ENCODE measurements at regions not wholly inside any gene's neighbourhood (a gene's known extent, or its start where the extent isn't known, plus 50 kb on each side); places are given as distances from the start of the nearest gene placed in this dataset.
"Not testable (repeated sequence)": the region's sequence is repeated elsewhere in the genome, so short reads cannot be mapped to it uniquely, and the experiment has no call there.

DNA sequence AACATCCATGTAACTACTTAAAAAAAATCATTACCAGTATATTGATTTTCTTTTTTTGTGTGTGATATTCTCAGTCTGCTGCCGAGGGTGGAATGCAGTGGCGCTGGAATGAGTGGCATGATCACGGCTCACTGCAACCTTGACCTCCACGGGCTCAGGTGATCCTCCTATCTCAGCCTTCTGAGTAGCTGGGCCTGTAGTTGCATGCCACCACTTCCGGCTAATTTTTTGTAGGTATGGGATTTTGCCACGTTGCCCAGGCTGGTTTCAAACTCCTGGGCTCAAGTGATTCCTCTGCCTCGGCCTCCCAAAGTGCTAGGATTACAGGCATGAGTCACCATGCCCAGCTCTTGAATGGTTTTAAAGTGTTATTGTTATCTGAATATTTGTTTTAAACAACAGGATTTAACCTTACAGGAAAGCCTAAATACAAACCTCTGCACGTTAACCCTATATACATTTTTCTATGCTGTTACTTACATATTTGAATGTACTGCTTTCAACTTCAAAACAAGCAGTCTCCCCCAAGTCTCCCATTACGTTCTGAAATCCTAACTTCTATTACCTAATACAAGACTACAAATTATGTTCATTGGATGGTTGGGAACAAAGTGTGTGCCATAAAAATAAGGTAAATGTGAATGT lies 61.7 kb downstream of the KPNA2 start:
- no peak for DNase-seq

DNA sequence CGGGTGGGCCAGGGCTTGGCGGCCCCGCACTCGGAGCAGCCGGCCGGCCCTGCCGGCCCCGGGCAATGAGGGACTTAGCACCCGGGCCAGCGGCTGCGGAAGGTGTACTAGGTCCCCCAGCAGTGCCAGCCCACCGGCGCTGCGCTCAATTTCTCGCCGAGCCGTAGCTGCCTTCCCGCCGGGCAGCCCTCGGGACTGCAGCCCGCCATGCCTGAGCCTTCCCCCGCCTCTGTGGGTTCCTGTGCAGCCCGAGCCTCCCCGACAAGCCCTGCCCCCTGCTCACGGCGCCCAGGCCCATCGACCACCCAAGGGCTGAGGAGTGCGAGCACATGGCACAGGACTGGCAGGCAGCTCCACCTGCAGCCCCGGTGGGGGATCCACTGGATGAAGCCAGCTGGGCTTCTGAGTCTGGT lies 63.8 kb downstream of the KPNA2 start:
- not testable (repeated sequence) for DNase-seq

- DNase-seq = no peak
Observed at GRCh38 chr17:68100000-68100641, 64.6 kb downstream of the KPNA2 start.

DNA sequence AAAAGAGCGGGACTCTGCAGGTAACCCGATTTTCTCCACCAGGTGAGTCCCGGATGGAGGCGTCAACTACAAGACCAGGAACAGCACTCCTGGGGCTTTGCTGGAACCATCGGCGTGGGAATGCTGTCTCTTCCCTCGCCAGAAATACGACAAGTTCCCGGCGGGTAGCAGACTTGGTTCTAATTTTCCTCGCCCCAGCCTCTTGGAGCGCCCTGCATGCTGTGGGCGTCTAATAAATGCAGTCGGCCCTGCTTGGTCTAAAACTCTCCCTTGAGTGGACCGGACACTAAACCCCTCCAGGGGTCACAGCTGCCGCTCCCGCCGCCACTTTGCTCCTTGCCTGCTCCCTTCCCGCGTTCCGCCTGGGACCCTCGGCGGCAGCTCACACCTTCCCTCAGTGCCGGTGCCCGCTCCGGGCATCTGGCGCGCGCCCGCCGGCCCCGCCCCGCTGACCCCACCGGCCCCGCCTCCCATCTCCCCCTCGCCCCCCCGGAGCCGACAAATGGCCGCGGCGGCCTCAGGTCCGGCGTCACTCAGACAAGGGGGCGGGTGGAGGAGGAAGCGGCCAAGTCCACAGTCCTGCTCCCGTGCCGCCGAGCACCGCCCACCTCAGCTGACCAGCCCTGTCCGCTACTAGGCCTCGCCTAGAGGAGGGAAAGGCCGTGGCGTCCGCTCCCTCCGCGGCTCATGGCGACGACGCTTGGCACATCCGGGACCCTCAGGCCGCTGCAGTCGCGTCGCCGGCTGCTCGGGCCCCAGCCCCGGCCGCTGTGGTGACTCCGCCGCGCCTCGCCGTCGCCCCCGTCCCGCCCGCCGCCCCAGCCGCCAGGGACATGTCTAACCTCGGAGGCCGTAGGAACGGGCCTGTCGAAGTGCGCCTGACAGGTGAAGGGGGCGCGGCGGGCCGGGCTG lies 65.8 kb downstream of the KPNA2 start:
- peak; percentile 76 for DNase-seq

GRCh38 chr17:68101987-68102314 lies 66.4 kb downstream of the KPNA2 start:
- DNase-seq = no peak

DNA sequence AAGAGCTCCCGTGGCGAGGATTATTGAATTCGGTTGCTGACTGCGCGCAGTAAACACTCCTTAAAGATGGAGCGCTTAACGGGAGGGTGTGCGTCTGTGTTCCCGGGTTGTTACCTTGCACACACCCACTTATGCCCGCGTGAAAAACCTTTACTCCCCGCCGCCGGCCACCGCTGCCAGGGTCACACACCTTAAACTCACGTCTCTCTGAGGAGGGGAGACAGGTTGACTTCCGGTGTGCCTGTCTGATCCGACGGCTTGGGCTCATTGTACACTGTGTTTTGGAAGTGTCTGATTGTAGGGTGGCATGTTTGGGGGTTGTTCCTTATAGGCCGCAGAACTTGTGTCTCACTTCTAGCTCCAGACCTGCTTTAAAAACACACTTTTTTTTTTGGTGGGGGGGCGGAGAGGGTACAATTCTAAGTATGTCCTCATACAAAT lies 66.8 kb downstream of the KPNA2 start:
- DNase-seq = peak; percentile 6

DNA sequence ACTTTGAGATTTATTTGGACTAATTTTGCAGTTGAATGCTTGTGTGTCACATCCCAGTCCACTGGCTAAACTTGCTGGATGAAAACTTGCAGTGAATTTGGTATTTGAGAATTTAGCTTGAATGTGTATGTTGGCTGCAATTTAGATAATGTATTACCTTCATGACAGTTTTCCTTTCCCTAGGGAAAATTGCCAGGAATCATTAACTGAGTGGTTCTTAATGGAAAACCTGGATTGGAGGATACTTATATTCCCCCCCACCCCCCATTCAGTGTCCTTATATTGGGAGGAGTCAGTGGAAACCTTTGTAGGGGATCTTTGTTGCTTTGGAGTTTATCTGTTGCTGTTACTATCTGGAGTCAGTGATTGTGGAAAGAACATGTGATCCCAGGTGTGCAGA lies 67.6 kb downstream of the KPNA2 start:
- DNase-seq = peak; percentile 66

GRCh38 chr17:68106085-68106484 lies 70.5 kb downstream of the KPNA2 start:
- DNase-seq = no peak

DNA sequence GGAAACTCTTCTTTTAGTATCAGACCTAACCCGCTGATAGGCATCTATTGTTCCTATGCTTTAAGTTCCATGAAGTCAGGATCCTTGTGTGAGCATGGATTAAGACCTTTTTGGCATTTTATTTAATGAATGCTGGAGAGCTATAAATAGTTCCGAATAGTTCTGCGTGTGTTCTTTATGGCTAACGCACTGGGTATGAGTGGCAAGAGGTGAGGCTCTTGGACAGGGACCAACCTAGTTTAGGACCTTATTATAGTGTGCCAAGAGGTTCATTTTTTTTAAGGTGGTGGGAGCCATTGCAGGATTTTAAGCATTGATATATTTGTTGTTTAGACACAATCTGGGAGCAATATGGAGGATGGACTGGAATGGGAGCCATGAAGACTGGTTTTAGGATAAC lies 71.8 kb downstream of the KPNA2 start:
- DNase-seq = no peak

GRCh38 chr17:68108313-68109000 lies 72.9 kb downstream of the KPNA2 start:
- DNase-seq = no peak

GRCh38 chr17:68109404-68109803 lies 73.9 kb downstream of the KPNA2 start:
- not testable (repeated sequence) for DNase-seq

- DNase-seq = not testable (repeated sequence)
Observed at GRCh38 chr17:68116211-68116610, 80.7 kb downstream of the KPNA2 start.

- no peak for DNase-seq
Observed at GRCh38 chr17:68122587-68122986, 87.1 kb downstream of the KPNA2 start.

DNA sequence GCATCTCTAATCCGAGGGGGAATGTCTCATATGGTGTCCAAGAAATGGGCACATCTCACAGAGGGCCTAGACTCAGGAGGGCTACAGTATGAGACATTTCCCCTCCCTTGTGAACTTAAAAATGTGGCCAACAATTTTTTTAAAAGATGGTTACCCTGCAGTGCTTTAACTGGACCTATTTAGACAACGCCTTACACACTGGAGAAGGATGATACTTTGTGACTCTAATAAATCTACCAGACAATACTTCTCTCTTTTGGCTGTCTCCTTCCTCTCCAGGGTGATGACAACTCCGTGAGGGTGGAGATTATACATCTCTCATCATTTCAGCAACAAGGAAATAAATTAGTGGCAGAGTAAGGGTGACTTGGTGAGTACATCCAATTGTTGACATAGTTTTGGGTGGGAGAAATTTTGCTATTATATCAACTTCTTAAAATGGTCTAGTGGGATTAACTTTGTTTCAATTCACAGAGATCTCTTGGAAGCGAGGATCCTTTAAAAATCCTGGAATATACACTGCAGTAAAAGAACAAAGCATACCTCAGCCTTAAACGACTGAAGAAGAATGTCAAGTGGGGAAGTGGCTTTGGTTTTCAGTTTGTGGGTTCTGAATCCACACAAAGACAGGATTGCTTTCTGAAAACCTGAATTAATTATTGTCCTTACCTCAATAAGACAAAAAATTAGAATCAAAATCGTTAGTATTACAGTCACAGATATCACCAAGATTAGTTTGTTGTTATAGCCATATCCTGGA lies 89.8 kb downstream of the KPNA2 start:
- DNase-seq = no peak

GRCh38 chr17:68127914-68128313 lies 92.4 kb downstream of the KPNA2 start:
- no peak for DNase-seq

GRCh38 chr17:68131456-68131855 lies 95.9 kb downstream of the KPNA2 start:
- DNase-seq = no peak

DNA sequence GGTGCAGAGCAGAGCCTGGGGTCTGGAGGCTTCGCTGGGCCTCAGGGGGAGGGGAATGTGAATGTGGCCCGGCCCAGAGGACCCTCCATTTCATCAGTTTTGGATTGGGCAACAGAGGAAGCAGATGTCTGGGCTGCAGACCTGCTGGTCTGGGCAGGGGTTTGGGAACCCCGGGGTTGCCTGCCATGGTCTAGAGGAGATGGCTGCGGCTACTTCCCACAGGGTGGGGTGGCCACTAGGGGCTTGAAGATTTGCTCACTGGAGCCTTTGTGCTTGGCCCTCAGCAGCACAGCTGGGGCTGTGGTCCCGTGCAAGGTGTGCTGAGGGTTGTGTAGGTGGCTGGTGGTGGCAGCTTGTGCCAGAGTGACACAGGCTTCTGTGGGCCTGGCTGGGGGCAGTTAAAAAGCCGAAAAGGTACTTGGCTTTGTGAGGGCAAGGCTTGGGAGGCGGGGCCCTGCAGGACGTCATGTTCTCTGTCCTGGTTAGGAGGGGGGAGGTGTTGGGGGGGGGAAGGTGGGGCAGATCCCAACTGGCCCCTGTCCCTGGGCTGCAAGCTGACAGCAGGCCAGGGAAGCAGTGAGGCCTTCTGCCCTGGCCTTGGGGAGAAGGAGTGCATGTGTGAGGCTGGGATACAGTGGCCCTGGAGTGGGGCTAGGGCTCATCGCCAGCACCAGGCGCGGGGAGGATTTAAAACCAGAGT lies 98.0 kb downstream of the KPNA2 start:
- DNase-seq = no peak

GRCh38 chr17:68134046-68134637 lies 98.6 kb downstream of the KPNA2 start:
- no peak for DNase-seq

DNA sequence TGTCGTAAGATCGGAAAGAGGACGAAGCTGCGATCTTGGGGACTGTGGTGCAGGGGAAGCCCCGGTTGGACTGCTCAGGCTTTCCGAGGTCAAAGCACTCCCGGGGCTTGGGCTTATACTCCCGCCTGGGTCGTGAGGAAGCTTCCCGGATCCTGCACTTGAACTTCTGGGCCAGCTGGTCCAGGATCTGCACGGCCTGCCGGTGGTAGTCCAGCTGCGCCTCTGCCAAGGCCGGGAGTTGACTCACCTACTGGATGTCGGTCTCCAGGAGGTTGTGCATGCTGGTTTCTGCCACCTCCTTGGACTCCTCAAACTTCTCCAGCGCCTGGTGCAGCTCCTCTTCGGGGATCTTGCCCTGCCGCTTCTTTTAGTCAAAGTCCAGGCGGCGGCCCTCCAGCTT lies 99.2 kb downstream of the KPNA2 start:
- no peak for DNase-seq

DNA sequence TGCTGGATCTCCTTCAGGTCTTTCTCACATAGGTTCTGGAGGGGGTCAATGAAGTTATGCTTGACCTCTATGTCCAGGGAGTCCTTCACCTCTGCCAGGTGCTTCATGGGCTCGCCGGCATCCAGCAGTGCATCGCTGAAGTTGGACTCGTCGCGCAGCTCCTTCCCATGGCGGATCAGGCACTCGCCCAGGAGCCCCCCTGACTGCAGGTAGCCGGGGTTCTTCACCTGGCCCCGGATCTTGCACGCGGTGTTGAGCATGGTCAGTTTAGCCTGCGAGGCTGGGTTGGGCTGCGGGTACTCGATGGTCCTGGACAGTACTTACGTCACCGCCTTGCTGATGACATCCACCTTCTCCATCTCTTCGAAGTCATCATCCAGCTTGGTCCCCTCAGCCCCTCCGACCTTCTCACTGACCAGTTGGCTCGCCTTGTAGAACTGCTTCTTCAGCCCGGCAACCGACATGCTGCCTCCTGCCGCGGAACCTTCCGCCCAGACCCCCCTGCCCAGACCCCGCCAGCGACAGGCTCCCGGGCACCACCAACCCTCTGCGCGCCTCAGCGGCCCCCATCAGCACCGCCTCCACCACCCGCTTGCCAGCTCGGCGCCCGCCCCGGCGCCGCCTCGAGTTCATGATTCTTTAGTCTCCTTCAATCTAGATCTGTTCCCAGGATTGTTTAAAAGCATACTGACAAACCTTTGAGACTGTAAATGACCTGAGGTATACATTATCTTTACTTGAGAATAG lies 99.8 kb downstream of the KPNA2 start:
- no peak for DNase-seq

- no peak for DNase-seq
Observed at GRCh38 chr17:68141050-68141449, 105.5 kb downstream of the KPNA2 start.

Data from NCI-H1105 treated with DMSO at 0.1 percent for 48 hours (cell line).